Fibroblast of lung (primary cell): ENCODE measurements at regions not wholly inside any gene's neighbourhood (a gene's known extent, or its start where the extent isn't known, plus 50 kb on each side); places are given as distances from the start of the nearest gene placed in this dataset.

Experiments used
- DNase-seq, 2 donors: peaks; one replicate each; pipeline versions ENCODE4 v3.0.0 to v3.0.0-alpha.2; 2010; ENCODE audit warnings: low read depth in 2 of 2
- H2AFZ ChIP-seq: 2 replicates; pipeline ENCODE4 v1.5.1; 2012; ENCODE audit warnings: low read length, control low read depth, inconsistent platforms
- H3K27ac ChIP-seq: 2 replicates; pipeline ENCODE4 v1.5.1; 2011; ENCODE audit warnings: low read length, control low read depth; ENCODE audit not compliant: insufficient read depth
- H3K27me3 ChIP-seq: 2 replicates; pipeline ENCODE4 v1.5.1; 2011; ENCODE audit warnings: mild to moderate bottlenecking, low read length; ENCODE audit not compliant: control insufficient read depth, insufficient read depth
- H3K36me3 ChIP-seq: 2 replicates; pipeline ENCODE4 v1.5.1; 2011; ENCODE audit warnings: low read length; ENCODE audit not compliant: control insufficient read depth, insufficient read depth
- H3K4me1 ChIP-seq: 2 replicates; pipeline ENCODE4 v1.5.1; 2011; ENCODE audit warnings: low read length; ENCODE audit not compliant: control insufficient read depth, insufficient read depth; ENCODE audit errors: extremely low read depth
- H3K4me2 ChIP-seq: 2 replicates; pipeline ENCODE4 v1.5.1; 2011; ENCODE audit warnings: low read length, control low read depth; ENCODE audit not compliant: insufficient read depth; ENCODE audit errors: extremely low read depth
- H3K4me3 ChIP-seq, 4 experiments: fragments of 200-600 bp in 1 of 4; sonication (generic) in 1 of 4; replicated peaks in 1 of 4; 2 replicates each; pipeline ENCODE4 v1.5.1; 2011 to 2016; ENCODE audit warnings: low read length in 4 of 4, low read depth in 3 of 4, mild to moderate bottlenecking in 3 of 4, control low read depth in 2 of 4, inconsistent platforms in 1 of 4, mixed read lengths in 1 of 4; ENCODE audit not compliant: insufficient read depth in 1 of 4; ENCODE audit errors: control extremely low read depth in 1 of 4
- H3K79me2 ChIP-seq: 2 replicates; pipeline ENCODE4 v1.5.1; 2012; ENCODE audit warnings: mild to moderate bottlenecking, low read length, inconsistent platforms; ENCODE audit not compliant: control insufficient read depth, insufficient read depth
- H3K9ac ChIP-seq: 2 replicates; pipeline ENCODE4 v1.5.1; 2011; ENCODE audit warnings: mild to moderate bottlenecking, low read length, control low read depth; ENCODE audit not compliant: insufficient read depth
- H3K9me3 ChIP-seq: 2 replicates; pipeline ENCODE4 v1.5.1; 2012; ENCODE audit warnings: low read depth, low read length; ENCODE audit not compliant: control insufficient read depth, insufficient read depth
- H4K20me1 ChIP-seq: 2 replicates; pipeline ENCODE4 v1.5.1; 2011; ENCODE audit warnings: low read length; ENCODE audit not compliant: control insufficient read depth, insufficient read depth; ENCODE audit errors: extremely low read depth
- EZH2 ChIP-seq: IDR thresholded peaks from 2 replicates; pipeline ENCODE4 v1.5.1; 2012; ENCODE audit warnings: low read length, control low read depth, mild to moderate bottlenecking; ENCODE audit errors: missing control alignments
- TF ChIP-seq, protein P1 (sequence below), 2 donors: IDR thresholded peaks in 1 of 2; conservative IDR thresholded peaks in 1 of 2; 1 replicate in 1 of 2; 2 replicates in 1 of 2; pipeline ENCODE4 v1.5.1; 2011 to 2012; ENCODE audit warnings: low read length in 2 of 2, control low read depth in 1 of 2, inconsistent platforms in 1 of 2, low read depth in 1 of 2, mild to moderate bottlenecking in 1 of 2

DNA sequence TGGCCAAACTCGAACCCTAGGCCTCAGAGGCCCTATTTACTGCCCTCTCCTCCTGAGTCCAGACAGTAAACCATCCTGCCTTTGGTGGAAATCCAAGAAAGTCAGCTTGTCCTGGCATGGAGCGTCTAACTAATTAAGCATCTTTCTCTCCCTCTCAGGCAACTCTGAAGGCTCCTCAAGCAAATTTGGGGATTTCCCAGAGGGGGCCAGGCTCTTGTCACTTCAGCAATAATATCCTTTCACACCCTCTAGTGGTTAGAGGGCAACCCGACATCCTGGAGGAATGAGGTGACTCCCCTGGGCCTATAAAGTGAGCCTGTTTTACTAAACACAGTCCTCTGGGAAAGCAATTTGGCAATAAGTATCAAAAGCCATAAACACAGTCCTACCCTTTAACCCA is 60.4 kb downstream of the NOG start:
- Histone ChIP-seq H3K4me2 (no peak overlapping the region), H3K36me3 (no peaks in the 10 kb centered on the region), H3K79me2 (no peaks in the 10 kb centered on the region), H4K20me1 (no peaks in the 10 kb centered on the region), H3K4me1 (no peaks in the 10 kb centered on the region), H3K4me3 (no peak overlapping the region), H3K27ac (no peak overlapping the region), H3K9me3 (no peaks in the 10 kb centered on the region), H3K9ac (no peak overlapping the region), H2AFZ (no peak overlapping the region), H3K27me3 (no peaks in the 10 kb centered on the region)
- TF ChIP-seq, protein P1, sequence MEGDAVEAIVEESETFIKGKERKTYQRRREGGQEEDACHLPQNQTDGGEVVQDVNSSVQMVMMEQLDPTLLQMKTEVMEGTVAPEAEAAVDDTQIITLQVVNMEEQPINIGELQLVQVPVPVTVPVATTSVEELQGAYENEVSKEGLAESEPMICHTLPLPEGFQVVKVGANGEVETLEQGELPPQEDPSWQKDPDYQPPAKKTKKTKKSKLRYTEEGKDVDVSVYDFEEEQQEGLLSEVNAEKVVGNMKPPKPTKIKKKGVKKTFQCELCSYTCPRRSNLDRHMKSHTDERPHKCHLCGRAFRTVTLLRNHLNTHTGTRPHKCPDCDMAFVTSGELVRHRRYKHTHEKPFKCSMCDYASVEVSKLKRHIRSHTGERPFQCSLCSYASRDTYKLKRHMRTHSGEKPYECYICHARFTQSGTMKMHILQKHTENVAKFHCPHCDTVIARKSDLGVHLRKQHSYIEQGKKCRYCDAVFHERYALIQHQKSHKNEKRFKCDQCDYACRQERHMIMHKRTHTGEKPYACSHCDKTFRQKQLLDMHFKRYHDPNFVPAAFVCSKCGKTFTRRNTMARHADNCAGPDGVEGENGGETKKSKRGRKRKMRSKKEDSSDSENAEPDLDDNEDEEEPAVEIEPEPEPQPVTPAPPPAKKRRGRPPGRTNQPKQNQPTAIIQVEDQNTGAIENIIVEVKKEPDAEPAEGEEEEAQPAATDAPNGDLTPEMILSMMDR (conservative IDR thresholded peaks at IDR 0.05 in 1 of 2, IDR thresholded peaks at IDR 0.05 in 1 of 2; ENCODE audit: low read depth in 1 of 2, low read length in 2 of 2) = peak; percentile 22 to 53
- TF ChIP-seq EZH2 = no peak
- DNase-seq = peak; percentile 37 to 52

DNA sequence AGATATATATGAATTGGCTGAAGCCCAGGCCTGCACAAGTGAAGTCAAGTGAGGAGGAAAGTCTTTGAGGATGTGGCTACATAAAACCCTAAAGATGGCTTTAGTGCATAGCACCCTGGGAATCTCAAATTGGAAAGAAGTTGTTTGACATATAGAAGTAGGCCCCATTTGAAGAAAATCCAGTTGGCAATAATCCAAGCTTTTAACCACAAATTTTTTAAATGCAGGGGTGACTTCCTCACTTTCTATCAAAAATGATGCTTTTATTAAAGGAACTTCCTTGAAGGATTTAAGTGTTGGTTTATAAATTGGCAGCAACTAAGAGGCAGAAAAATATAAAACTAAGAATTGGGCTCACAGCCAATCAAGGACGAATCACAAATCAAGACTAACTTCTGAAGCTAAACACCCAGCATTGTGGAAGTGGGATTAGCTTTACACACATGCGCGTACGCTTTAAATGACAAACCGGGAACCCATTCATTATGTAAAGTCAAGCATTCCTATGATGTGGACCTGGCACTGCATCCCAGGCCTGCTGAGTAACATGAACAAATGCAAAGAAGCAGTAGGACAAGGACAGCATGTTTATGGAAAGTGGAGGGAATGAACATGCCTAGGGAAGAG is 63.3 kb downstream of the NOG start:
- Histone ChIP-seq H3K9me3 (no peaks in the 10 kb centered on the region), H3K27me3 (no peaks in the 10 kb centered on the region), H3K4me2 (no peak overlapping the region), H3K4me1 (no peaks in the 10 kb centered on the region), H3K27ac (no peak overlapping the region), H3K36me3 (no peaks in the 10 kb centered on the region), H3K9ac (no peak overlapping the region), H2AFZ (no peak overlapping the region), H3K79me2 (no peaks in the 10 kb centered on the region), H4K20me1 (no peaks in the 10 kb centered on the region), H3K4me3 (no peak overlapping the region)
- TF ChIP-seq, protein P1 (conservative IDR thresholded peaks at IDR 0.05 in 1 of 2, IDR thresholded peaks at IDR 0.05 in 1 of 2; ENCODE audit: low read depth in 1 of 2, low read length in 2 of 2) = no peak
- TF ChIP-seq EZH2 = no peak
- DNase-seq = peak in 1 of 2 donors; percentile 4

DNA sequence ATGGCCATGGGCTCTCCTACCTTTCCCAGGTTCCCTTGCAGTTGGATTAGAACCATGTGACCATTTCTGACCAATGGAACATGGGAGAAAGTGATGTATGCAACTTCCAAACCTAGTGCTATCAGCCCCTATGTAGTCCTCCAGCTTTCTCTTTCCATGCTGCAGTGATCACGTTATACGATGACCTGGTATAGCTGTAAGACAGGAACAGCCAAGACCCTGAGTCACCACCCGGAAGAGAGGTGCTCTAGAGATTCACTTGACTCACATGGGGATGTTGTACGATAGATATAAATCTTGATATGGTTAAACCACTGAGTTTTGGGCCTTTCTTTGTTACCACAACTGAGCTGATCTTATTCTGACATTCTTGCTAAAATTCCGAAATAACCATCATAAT is 65.1 kb downstream of the NOG start:
- no peak overlapping the region for H3K4me2 ChIP-seq
- TF ChIP-seq, protein P1 (conservative IDR thresholded peaks at IDR 0.05 in 1 of 2, IDR thresholded peaks at IDR 0.05 in 1 of 2; ENCODE audit: low read depth in 1 of 2, low read length in 2 of 2) = no peak
- no peak for TF ChIP-seq EZH2
- H3K4me3 ChIP-seq = no peak overlapping the region
- H3K36me3 ChIP-seq = no peaks in the 10 kb centered on the region
- H3K79me2 ChIP-seq = no peaks in the 10 kb centered on the region
- H2AFZ ChIP-seq = no peak overlapping the region
- no peak overlapping the region for H3K9ac ChIP-seq
- H3K9me3 ChIP-seq = no peaks in the 10 kb centered on the region
- DNase-seq = no peak
- no peaks in the 10 kb centered on the region for H3K27me3 ChIP-seq
- no peaks in the 10 kb centered on the region for H3K4me1 ChIP-seq
- H4K20me1 ChIP-seq = no peaks in the 10 kb centered on the region
- no peak overlapping the region for H3K27ac ChIP-seq
